GM10248 (cell line): ENCODE measurements at regions not wholly inside any gene's neighbourhood (a gene's known extent, or its start where the extent isn't known, plus 50 kb on each side); places are given as distances from the start of the nearest gene placed in this dataset.

ENCODE experiments used
- CTCF ChIA-PET: fragments of 300-600 bp; sonication (Branson Sonifier 250); formaldehyde crosslinking; extraction: SDS; loops from one replicate; lab custom pipeline; 2021; ENCODE audit warnings: antibody characterized with exemption; lab: Yijun Ruan, JAX
- POLR2A ChIA-PET: fragments of 350-650 bp; sonication (Branson Sonifier 250); formaldehyde crosslinking; extraction: SDS; loops from one replicate; lab custom pipeline; 2020; ENCODE audit warnings: antibody characterized with exemption; lab: Yijun Ruan, JAX
- DNase-seq: peaks from one replicate; pipeline ENCODE4 v3.0.0; 2012; ENCODE audit errors: extremely low spot score
- TF ChIP-seq, protein P1 (sequence below): IDR thresholded peaks from 2 replicates; pipeline ENCODE4 v1.5.1; 2012; ENCODE audit warnings: mild to moderate bottlenecking, low read depth; ENCODE audit errors: extremely low read depth, missing control alignments, control extremely low read depth

DNA sequence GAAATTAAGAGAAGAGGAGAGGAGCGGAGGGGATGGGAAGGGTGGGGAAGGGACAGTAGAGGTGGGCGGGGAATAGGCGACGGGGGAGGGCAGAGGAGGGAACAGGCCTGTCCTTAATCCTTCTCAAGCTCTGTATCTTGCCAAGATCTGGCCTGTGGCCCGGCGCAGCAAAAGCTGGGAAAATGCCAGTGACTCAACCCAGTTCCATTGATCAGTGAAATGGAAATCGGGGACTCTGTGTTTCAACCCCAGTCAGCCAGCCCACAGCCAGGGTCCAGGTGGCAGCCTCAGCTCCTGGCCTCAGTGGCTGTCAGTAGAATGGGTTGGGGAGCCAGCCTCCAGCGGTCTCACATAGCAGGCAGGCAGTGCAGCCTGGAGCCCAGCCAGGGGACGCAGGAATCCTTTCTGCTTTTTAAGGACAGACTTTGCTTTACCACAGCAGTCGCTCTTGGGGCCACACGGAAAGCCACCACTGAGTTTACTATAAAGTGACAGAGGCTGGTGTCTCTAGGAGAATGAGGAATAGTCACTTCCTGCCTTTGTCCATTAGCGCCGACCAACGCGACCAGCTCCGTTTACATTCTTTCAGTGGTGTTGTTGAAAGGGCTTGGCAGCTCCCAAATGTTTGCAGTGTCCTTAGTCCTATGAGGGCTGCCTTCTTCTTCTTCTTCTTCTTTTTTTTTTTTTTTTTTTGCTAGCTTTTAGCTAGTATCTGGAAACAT lies 128.0 kb downstream of the RIN2 start:
- POLR2A ChIA-PET: no interaction called here
- CTCF ChIA-PET: interaction anchor here (1.0 to 2.1 kb wide), 5 partner anchors 11 to 33 kb away, joined by 3 to 6 read pairs (median 4); no protein-coding TSS in a partner anchor
- DNase-seq: no peak
- TF ChIP-seq, protein P1, sequence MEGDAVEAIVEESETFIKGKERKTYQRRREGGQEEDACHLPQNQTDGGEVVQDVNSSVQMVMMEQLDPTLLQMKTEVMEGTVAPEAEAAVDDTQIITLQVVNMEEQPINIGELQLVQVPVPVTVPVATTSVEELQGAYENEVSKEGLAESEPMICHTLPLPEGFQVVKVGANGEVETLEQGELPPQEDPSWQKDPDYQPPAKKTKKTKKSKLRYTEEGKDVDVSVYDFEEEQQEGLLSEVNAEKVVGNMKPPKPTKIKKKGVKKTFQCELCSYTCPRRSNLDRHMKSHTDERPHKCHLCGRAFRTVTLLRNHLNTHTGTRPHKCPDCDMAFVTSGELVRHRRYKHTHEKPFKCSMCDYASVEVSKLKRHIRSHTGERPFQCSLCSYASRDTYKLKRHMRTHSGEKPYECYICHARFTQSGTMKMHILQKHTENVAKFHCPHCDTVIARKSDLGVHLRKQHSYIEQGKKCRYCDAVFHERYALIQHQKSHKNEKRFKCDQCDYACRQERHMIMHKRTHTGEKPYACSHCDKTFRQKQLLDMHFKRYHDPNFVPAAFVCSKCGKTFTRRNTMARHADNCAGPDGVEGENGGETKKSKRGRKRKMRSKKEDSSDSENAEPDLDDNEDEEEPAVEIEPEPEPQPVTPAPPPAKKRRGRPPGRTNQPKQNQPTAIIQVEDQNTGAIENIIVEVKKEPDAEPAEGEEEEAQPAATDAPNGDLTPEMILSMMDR: no peak

DNA sequence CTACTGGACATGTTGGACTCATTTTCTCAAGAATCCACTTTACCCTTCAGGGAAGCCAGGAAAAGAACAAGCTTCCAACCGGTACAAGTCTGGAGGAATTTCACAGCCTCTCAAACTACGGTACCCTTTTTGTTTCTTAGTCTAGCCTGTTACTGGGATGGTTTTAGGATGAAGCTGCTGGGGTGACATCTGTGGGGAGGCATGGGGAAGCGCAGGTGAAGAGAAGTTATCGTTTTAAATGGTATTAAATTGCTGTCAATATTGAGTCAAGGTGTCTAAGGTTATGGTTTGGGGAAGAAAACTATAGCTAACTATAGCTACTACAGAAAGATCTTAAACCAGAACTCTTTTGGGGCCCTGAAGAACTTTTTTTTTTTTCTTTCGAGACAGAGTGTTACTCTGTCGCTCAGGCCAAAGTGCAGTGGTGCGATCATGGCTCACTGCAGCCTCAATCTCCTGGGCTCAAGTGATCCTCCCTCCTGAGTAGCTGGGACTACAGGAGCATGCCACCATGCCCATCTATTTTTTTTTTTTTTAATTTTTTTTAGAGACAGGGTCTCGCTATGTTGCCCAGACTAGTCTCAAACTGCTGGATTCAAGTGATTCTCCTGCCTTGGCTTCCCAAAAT lies 128.7 kb downstream of the RIN2 start:
- no peak for DNase-seq
- CTCF ChIA-PET: interaction anchor here (0.9 to 2.1 kb wide), 6 partner anchors 11 to 90 kb away, joined by 3 to 6 read pairs (median 3); no protein-coding TSS in a partner anchor
- POLR2A ChIA-PET: no interaction called here
- TF ChIP-seq, protein P1: no peak

DNA sequence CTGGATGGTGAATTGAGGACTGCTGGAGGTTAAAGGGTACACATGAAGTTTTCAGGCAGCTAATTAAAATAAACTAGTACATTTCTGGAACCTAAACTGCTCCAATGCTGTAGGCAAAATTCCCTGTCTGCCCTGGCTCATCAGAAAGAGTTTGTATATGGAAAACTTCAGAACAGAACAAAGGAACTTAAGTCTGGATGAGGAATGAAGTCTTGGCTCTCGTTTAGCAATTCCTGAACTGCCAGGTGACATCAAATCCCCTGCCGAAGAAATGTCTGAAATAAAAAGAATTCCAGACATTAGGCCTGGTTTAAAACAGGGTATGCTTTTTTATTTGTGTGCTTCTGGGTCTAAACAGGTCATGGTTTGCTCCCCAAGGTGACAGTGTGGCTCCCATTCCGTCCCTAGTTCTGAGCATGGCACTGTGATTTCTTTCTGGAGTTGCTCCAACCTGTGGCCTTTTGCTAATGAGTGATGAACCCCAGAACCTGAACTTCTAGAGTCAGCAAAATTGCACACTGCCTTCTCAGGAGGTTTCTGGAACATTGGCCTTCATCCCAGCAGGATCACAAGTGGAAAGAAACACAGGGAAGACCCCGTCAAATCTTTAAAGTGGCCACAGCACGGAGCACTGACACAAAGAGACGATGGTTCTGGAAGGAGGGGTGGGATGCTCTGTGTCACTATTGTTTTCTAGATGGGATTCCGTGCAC lies 129.4 kb upstream of the NAA20 start:
- POLR2A ChIA-PET: no interaction called here
- DNase-seq: no peak
- CTCF ChIA-PET: interaction anchor here (0.9 to 1.4 kb wide), 3 partner anchors 10 to 91 kb away, joined by 3 read pairs; no protein-coding TSS in a partner anchor
- TF ChIP-seq, protein P1: no peak

DNA sequence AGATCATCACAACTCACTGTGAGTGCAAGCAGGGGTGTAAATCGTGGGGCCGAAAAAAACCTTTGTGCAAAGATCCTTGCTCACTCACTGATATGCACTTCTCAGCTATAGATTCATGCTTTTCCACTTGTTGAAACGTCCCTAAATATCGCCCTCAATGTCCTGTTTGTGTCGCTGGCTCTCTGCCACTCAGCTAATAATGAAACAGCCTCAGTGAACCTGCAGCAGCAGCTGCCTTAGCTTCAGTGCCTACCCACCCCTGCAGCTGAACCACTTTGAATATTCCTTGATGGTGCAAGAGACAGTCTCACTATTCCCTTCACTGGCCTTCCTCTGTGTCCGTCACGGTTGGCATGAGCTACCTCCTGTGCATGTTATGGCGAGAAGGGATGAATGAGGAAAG lies 128.9 kb upstream of the NAA20 start:
- no peak for DNase-seq
- CTCF ChIA-PET: interaction anchor here (0.9 to 1.4 kb wide), 2 partner anchors 10 to 103 kb away, joined by 3 read pairs; no protein-coding TSS in a partner anchor
- TF ChIP-seq, protein P1: no peak
- POLR2A ChIA-PET: no interaction called here

DNA sequence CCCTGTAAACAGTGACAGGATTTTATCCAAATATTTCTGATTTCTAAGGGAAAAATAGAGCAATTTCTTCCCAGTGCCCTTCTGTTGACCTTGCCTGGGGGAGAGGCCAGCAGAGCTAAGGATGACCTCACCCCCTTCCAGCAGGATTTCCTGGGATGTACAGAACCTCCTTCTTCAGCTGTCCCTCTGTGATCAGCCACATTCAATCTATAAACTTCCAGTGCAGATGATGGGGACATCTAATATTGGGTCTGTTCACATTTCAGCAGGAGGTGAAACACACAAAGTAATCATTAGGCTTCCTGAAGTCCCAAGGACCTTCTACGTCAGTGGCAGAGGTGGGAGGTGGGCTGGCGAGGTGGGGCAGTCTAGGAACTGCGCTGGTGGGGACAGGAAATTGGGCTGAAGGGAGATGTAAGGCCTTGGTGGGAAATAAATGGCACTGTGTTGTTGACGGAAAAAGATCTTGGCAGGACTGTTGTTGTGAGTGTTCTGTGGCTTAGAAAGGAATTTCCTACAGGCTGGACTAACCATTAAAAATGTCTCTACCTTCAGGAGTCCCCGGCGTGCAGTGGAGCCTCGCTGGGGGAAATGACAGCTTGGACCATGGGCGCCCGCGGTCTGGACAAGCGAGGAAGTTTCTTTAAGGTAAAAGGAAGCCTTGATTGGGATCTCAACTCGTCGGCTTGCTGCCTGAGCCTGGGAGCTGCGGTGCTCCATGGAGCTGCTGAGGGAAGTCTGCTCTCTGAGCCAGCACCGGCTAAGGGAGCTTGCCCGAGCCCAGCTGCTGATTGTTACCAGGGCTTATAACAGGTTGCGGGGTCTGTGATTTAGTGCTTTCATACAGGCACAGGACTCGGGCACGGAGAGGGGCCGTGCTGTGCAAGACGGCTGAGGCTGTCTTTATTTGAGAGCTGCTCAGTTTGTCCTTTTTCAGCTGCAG lies 127.9 kb upstream of the NAA20 start:
- ChIA-PET POLR2A (no interaction called here), CTCF (interaction anchor here (0.9 to 1.4 kb wide), 2 partner anchors 9 to 104 kb away, joined by 3 read pairs; no protein-coding TSS in a partner anchor)
- TF ChIP-seq, protein P1: no peak
- no peak for DNase-seq
